ENCODE measurements at regions not wholly inside any gene's neighbourhood (a gene's known extent, or its start where the extent isn't known, plus 50 kb on each side); places are given as distances from the start of the nearest gene placed in this dataset.

DNA sequence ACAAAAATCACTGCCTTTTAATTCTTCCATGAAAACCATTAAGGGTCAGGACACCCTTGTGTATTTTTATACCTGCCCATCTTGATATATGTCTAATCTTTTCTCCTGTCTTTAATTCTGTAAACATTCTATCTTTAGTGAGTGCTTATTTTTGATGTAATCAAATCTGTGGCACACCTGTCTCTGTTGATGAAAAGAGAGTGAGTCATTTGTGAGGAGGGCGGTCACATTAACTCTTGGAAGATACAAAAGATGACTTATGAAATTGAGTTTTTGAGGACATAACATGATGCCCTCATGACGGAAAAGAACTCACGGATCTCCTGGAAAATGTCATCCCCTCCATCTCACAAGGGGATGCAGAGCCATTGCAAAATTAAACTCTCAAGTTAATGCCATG is 206.5 kb upstream of the PGR start:
- Histone ChIP-seq H3K36me3 (replicated peaks in 1 of 2; ENCODE audit: control insufficient read depth in 1 of 2, insufficient read depth in 2 of 2, low read length in 2 of 2) (no peaks in the 10 kb centered on the region), H3K4me1 (ENCODE audit: control insufficient read depth in 1 of 2, insufficient read depth in 2 of 2, low read length in 2 of 2) (no peaks in the 10 kb centered on the region), H3K27me3 (ENCODE audit: control insufficient read depth in 2 of 2, insufficient read depth in 2 of 2, low read length in 2 of 2) (no peaks in the 10 kb centered on the region), H2AFZ (ENCODE audit: insufficient read depth, low read depth, low read length, poor library complexity, severe bottlenecking) (no peak overlapping the region), H3K9ac (ENCODE audit: insufficient read depth, low read length, poor library complexity, severe bottlenecking) (no peak overlapping the region), H3K27ac (ENCODE audit: low read depth in 1 of 2, low read length in 2 of 2) (no peak overlapping the region), H3K79me2 (ENCODE audit: insufficient read depth, low read length) (no peaks in the 10 kb centered on the region), H3K4me3 (replicated peaks in 1 of 3; ENCODE audit: low read depth in 2 of 3, low read length in 3 of 3) (no peak overlapping the region), H4K20me1 (ENCODE audit: insufficient read depth, low read length) (no peaks in the 10 kb centered on the region), H3K9me3 (replicated peaks in 1 of 2; ENCODE audit: control insufficient read depth in 1 of 2, insufficient read depth in 1 of 2, low read length in 2 of 2) (no peaks in the 10 kb centered on the region), H3K4me2 (replicated peaks; ENCODE audit: extremely low read depth, low read length, poor library complexity, severe bottlenecking) (no peak overlapping the region)
- no peak overlapping the region for H3K4me3 Mint-ChIP-seq
- H3K27ac Mint-ChIP-seq, result no peak overlapping the region
- H3K9me3 Mint-ChIP-seq, result peaks cover 0 to 5% (median 3%) of the 10 kb centered on the region in 7 donors
- TF ChIP-seq, protein P1, sequence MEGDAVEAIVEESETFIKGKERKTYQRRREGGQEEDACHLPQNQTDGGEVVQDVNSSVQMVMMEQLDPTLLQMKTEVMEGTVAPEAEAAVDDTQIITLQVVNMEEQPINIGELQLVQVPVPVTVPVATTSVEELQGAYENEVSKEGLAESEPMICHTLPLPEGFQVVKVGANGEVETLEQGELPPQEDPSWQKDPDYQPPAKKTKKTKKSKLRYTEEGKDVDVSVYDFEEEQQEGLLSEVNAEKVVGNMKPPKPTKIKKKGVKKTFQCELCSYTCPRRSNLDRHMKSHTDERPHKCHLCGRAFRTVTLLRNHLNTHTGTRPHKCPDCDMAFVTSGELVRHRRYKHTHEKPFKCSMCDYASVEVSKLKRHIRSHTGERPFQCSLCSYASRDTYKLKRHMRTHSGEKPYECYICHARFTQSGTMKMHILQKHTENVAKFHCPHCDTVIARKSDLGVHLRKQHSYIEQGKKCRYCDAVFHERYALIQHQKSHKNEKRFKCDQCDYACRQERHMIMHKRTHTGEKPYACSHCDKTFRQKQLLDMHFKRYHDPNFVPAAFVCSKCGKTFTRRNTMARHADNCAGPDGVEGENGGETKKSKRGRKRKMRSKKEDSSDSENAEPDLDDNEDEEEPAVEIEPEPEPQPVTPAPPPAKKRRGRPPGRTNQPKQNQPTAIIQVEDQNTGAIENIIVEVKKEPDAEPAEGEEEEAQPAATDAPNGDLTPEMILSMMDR (IDR thresholded peaks at IDR 0.05), result no peak
- WGBS (ENCODE audit: insufficient coverage), result no CpG with 5 or more reads among the region's 3 CpGs
- no peaks in the 10 kb centered on the region for H3K27me3 Mint-ChIP-seq (ENCODE audit: low read depth in 3 of 3)
- intact Hi-C loops (cut with micrococcal nuclease), result no loop called here
- no peak for DNase-seq
- no peaks in the 10 kb centered on the region for H3K36me3 Mint-ChIP-seq
- H3K4me1 Mint-ChIP-seq, result no peaks in the 10 kb centered on the region

DNA sequence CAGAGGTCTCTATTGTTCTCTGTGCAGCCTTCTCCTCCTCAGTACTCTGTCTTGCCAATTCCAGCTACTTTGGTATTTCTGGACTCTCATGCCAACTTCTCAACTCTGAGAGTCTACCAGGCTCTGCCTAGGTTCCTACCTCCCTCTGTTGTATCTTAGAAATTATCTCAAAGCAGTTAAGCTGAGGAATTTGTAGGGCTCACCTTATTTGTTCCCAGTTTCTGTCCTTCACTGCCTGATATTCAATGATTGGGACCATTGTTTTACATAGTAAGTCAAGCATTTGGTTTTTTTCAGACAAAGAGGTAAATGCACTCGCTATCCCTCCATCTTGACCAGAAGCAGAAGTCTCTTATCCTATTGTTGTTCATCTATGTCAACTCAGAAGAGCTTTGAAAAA is 205.0 kb upstream of the PGR start:
- no peaks in the 10 kb centered on the region for H3K27me3 Mint-ChIP-seq (ENCODE audit: low read depth in 3 of 3)
- no peak overlapping the region for H3K27ac Mint-ChIP-seq
- DNase-seq, result no peak
- no peaks in the 10 kb centered on the region for H3K27me3 ChIP-seq (ENCODE audit: control insufficient read depth in 2 of 2, insufficient read depth in 2 of 2, low read length in 2 of 2)
- H3K27ac ChIP-seq (ENCODE audit: low read depth in 1 of 2, low read length in 2 of 2), result no peak overlapping the region
- H3K36me3 Mint-ChIP-seq, result no peaks in the 10 kb centered on the region
- H3K4me2 ChIP-seq (replicated peaks; ENCODE audit: extremely low read depth, low read length, poor library complexity, severe bottlenecking), result no peak overlapping the region
- no peaks in the 10 kb centered on the region for H3K4me1 ChIP-seq (ENCODE audit: control insufficient read depth in 1 of 2, insufficient read depth in 2 of 2, low read length in 2 of 2)
- no peaks in the 10 kb centered on the region for H4K20me1 ChIP-seq (ENCODE audit: insufficient read depth, low read length)
- no peak overlapping the region for H2AFZ ChIP-seq (ENCODE audit: insufficient read depth, low read depth, low read length, poor library complexity, severe bottlenecking)
- no peak overlapping the region for H3K9ac ChIP-seq (ENCODE audit: insufficient read depth, low read length, poor library complexity, severe bottlenecking)
- no peaks in the 10 kb centered on the region for H3K36me3 ChIP-seq (replicated peaks in 1 of 2; ENCODE audit: control insufficient read depth in 1 of 2, insufficient read depth in 2 of 2, low read length in 2 of 2)
- TF ChIP-seq, protein P1 (IDR thresholded peaks at IDR 0.05), result no peak
- H3K4me1 Mint-ChIP-seq, result no peaks in the 10 kb centered on the region
- intact Hi-C loops (cut with micrococcal nuclease), result no loop called here
- peaks cover 0 to 5% (median 2%) of the 10 kb centered on the region in 7 donors for H3K9me3 Mint-ChIP-seq
- H3K79me2 ChIP-seq (ENCODE audit: insufficient read depth, low read length), result no peaks in the 10 kb centered on the region
- no CpG with 5 or more reads among the region's 1 CpG for WGBS (ENCODE audit: insufficient coverage)
- no peak overlapping the region for H3K4me3 Mint-ChIP-seq
- H3K4me3 ChIP-seq (replicated peaks in 1 of 3; ENCODE audit: low read depth in 2 of 3, low read length in 3 of 3), result no peak overlapping the region
- no peaks in the 10 kb centered on the region for H3K9me3 ChIP-seq (replicated peaks in 1 of 2; ENCODE audit: control insufficient read depth in 1 of 2, insufficient read depth in 1 of 2, low read length in 2 of 2)
